Umbilical cord (tissue), 1 donor: ENCODE measurements at regions not wholly inside any gene's neighbourhood (a gene's known extent, or its start where the extent isn't known, plus 50 kb on each side); places are given as distances from the start of the nearest gene placed in this dataset.

Source experiments
- DNase-seq: peaks from one replicate; pipeline ENCODE4 v3.0.0-alpha.2; 2015; ENCODE audit warnings: low spot score

DNA sequence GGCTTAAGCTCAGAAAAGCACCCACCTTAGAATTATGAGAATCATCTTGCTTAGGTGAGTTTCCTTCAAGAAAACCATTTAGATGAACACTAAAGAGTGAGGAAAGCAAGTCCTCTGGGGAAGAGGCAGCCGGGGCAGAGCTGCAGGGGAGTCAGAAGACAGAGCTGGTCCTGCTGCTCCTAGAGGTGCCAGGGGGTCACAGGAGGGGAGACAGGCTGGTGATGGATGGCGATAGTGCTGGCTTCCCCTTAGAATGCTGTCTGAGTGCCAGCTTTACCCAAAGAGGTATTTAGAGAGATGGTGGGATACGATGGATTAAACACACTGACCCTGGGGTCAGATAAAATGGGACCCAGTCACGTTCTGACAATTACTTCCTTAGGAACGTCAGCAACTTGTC, 269.4 kb downstream of the TDRD15 start:
- DNase-seq = no peak

DNA sequence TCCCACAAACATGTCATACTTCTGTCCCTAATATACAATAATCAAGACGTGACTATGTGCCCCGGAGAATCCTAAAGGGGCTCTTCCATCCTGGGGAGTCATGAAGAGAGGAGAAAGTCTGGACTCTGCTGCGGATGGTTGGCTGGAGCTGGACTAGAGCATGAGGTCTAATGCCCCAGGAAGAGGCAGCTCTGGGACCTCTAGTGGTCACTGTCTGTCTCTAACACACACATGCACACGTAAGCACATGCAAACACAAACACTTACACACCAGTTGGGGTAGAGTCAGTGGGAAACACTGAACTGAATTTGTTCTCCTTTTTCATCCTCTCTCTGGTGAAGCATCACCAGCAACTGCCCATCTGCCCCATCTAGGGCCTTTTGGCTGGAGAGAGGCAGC, 271.6 kb downstream of the TDRD15 start:
- no peak for DNase-seq

DNA sequence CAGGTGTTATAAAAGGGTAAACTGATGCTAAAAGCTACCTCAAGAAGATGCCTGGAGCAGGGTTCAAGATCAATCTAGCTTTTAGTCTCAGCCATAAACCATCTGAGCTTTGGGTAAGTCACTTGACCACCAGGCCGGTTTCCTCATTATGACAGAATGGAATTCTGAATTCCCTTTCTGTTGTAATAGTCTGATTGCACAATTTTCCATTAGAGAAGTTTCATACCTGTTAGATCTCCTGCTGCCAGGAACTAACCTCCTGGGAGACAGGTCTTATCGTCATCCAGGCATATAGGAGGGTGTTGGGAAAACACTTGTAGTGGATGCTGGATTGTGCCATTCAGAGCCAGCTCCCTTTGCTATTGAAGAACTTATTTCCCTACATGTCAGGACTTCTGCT, 272.5 kb downstream of the TDRD15 start:
- DNase-seq = no peak

DNA sequence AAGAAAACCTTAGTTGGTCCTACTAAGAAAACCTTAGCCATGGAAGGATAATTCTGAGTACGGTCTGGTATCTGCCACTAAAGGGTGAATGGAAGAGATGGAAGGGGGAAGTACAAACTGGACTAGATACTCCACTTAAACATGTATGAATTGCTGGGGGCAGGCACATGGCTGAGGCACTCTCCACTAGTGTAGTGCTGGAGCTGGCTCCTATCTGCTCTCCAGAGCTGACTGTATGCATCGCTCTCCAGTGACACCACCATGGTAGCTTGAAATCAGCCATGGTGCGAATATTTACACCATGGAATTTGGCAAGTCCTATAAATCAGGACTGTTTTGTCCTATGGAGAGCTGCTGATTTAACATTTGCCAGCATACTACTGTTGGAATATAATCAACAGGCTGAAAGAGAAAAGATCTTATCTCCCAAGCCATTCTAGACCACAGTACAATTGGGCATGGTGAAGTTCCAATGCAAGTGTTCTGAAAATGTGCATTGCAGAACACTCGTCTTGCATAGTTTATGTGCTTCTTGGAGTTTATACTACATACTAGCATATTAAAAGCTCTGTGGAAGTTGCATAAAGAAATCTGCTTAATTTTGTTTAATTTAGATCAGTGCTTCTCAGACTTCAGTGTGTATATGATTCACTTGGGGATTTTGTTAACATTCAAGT, 277.4 kb downstream of the TDRD15 start:
- DNase-seq = no peak

DNA sequence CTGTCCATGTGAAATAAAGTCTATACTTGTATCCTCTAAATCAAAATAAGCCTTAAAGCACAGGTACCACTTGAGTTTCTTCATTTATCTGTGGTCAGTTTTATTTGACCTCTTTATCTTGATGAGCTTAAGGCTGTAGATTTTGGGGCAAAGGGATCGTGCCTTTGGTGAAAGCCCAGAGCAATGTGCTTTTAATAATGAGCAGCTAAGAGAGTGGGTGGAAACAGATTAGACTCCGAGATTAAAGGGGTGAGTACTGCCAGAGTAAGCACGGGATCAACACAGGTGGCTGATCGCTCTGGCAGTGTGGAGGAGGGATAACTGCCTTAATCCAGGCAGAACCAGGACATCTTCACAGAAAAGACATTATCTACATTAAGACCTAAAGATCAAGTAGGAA, 280.4 kb downstream of the TDRD15 start:
- peak; percentile 30 for DNase-seq

DNA sequence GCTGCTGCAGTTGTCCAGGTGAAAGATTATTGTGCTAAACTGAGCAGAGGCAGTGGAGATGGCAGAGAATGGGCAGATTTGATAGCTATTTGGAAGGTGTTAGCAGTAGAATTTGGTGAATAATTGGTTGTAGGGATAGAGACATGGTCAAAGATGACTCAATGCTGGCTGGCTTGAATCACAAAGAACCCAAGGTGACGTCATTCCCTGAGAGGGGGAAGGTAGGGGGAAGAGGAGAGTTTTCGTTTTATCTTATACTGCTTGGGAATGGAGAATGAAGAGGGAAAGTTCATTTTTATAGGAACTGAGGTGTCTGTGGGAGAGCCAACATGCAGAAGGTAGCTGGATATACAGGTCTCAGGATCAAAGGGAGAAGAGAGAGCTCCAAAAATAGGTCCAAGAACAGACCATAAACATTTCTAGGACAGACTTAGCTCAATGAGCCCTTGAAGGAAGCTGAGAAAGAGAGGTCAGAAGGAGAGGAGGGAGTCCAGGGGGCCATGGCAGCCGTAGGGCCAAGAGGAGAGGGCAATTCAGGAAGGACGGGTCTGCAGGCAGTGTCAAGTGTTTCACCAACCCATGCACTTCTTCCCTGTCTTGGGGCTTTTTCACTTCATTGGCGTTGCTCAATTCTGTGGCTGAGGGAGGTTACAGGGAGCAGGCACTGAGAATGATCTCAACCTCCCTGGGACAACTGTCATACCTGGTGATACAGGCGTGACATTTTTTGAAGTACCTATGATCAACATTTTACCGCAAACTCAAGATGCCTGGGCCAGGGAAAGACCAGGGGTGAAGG, 281.3 kb downstream of the TDRD15 start:
- DNase-seq = no peak

DNA sequence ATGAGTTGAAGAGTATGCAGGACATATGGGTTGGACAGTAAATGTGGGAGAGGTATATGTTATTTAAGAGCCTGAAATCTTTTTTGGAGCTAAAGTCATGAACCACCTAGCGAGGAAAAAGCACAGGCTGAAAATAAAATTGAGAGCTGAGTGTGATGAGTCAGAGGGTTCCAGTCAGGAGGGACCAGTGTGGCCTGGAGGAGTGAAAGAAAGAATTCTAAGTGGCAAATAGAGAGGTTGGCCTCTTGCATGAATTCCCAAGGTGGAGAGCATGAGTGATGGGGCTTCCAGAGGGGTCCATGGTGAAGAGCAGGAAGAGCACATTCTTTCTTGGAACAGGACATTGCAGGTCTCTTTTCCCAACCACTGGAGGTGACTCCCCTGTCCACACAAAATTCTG, 282.6 kb downstream of the TDRD15 start:
- DNase-seq = no peak

DNA sequence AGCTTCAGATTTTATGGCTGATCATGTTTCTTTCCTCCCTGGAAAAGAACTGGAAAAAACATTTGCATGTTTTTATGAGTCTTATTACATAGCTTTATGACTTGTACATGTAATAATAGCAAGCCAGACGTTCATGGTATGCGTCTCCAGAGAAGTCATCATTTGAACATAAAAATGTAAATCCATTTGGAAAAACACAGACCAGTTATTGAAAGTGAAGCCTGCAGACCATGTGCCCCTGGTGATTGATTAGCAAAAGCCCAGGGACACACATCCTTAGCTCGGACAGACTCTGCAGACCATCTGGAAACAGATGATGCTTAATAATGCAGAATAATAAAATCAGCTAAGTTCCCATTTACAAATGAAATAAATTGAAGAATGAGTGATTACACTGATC, 283.1 kb downstream of the TDRD15 start:
- peak; percentile 53 for DNase-seq

DNA sequence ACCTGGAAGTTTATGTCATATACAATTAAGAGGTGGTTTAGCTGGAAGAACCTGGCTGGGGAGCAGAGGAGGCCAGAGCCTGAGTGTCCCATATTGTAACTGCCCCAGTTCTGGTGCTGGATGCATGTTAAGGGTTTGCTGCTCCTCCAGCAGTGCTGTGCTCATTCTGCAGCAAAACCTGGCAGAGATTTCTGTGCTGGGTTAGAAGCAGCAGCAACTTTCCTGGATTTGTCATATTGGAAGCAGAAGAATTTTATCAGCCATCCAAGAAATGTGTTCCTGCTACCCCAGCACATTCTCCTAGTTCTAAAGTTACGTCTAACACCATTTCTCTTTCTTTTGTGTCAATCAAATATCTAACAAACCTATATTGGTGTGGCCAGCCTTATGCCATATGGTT, 284.1 kb downstream of the TDRD15 start:
- peak; percentile 32 for DNase-seq

DNA sequence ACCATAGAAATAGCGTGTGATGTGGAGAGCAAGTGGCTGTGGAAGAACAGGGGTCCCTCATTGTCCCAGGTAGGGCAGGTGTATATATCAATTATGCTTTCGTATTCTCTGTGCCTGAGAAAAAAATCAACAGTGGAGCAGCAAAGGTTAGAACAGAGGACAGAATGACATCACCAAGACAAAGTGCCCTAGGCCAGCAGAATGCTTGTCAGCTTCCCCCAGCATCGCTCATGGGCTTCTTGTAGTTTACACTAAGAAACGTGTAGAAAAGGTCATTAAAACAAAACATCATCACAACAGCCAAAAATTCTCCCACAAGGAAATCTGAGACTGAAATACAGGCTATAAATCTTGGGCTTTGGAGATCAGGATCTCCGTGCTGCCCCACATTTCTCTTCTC, 288.0 kb downstream of the TDRD15 start:
- no peak for DNase-seq

DNA sequence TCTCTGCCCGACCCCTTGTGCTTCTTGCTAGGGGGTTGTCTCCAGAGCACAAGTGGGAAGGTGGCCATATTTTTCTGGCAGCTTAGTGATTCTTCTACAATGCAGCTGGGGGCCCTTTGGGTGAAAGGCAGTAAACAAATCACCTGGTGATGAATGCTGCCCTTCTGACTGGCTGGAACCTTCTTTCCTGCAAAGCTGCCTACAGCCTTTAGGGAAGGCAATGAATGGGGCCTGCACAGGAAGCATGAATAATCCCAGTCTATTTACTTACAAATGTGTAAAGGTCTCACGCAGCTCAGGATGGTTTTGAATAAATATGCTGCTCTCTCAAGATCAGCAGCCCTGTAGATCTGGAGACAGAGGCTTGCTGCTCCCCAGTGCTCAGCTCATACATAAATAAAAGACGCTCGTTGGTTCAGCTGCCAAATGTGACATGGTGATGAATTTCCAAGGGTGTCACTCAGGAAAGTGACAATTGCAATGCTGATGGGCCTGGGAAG, 289.2 kb downstream of the TDRD15 start:
- DNase-seq = no peak

DNA sequence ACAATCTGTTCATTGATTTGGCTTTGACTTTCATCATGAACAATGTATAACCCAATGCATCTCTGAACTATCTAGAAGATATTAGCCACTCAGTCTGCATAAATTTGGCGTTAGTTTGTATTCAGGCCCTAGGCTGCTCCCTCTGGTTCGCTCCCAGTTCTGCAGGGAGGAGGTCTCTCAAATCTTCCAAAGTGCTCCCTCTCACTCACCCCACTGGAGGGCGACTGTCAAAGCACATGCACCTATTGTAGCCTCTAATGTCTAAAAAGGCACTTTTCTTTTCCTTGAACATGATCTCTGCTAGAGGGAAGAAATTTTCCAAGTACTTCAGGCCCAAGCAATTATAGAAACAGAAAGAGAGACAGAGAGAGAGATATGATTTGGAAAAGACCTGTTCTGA, 291.5 kb downstream of the TDRD15 start:
- no peak for DNase-seq

DNA sequence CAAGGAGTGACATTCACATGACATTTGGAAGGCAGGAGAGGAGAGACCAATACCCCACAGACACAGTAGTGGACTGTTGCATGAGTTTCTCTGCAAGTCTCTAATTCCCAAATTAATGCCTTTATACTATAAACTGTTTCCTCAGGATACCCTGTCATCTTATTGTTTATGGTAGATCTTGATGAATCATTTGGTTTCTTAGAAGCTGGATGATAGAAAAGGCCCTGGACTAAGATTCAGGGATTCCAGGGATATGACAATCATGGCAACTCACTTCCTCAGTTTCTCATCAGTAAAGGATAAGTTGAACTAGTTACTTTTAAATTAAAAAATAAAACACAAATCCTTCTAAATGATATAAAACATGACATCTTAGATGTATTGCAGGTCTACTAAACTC, 292.5 kb downstream of the TDRD15 start:
- DNase-seq = no peak

DNA sequence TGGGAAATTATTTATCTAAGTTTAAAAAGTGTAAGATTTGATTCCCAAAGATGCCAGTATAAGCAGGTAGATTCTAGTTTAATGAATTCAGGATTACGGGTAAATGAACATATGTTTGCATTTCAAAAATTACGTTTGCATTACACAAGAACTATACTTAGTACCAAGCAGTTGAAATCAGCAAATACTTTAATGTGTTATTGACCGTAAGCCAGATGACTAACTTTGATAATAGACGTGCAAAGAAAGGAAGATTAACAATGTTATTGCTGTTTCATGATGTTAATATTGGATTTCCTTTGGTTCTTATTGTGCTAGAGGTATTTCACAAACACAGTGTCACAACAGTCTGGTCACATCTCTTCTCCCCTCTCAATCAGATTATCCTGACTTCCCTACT, 294.7 kb downstream of the TDRD15 start:
- DNase-seq = no peak

DNA sequence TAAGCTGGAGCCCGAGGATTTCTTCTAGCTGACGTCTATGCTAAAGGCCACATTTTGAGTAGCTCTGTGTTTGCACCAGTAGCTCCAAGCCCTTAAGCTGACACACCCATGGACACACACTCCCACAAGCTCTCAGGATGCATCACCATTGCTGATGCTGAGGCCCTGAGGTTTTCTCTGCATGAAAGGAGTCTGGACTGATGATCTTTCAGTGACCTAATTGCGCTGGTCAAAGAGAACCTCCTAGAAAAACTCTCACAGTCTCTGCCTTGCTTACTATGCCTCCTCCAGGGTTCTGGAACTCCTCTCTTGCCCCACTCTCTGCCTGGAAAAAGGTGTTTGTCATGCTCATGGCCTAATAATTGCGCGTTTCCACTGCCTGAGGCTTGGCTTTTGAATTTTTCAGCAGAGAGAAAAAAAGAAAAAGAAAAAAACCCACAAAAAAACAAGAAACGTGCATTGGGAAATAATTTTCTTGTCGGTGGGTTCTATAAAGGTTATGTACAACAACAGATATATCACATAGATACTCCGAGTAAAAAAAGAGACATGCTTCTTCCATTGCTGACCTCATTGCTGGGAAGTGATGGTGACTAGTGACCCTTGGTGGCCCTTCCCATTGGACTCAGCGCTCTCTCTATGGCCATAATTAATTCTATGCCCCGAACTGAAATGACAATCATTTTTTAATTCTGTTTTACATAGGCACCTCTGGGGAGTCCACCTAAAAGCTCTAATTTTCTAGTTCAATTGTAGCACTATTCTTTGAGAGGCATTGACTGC, 297.0 kb downstream of the TDRD15 start:
- no peak for DNase-seq

DNA sequence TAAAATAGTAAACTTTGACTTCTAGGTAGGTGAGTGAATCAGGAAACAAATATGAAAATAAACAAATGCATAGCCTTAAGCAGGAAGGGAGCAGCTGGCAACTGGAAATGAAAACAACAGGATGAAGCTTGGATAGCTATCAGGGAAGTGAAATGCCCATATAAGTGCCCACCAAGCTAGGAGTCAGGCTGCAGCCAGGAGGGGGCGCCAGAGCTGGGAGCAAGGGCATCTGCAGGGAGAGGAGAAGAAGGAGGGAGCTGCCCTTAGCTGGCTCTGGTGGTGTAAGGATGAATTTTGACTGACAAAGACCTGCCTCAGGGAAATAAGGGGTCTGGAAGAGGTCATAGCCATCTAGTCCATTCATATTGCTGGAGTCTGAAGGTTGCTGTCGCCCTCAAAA, 298.3 kb downstream of the TDRD15 start:
- no peak for DNase-seq

DNA sequence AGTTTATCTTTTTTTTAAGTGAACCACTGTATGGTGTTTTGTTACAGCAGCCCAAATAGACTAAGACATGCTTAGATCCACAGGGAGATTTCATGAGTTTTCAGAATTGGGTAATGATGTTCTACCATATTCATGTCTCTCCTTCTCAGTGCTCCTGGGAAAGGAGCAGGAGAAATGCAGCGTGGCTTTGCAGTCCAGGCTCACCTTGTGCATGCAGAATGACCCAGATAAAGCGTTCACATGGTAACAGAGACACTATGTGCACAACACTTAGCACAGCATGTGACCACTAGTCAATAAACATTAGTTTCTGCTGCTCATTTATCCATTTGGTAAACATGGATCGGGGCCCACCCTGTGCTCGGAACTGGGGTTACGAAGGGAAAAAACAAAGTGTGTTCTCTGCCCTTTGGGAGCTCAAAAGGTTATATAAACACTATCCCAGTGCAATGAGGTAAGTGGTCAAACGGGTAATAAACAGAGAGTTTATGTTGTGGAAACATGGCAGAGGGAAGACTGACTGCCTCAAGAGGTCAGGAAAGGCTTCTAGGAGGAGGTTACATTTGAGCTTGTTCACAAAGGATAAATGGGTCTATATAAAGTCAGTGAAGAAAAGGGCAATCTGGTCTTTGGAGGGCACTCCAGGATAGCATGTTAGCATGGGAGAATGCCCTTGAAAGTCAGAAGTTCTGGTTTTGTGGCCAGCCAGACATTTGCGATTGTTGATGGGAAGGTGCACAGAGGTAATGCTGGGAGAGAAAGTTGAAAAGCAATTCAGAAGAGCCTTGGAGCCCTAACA, 299.2 kb downstream of the TDRD15 start:
- no peak for DNase-seq

DNA sequence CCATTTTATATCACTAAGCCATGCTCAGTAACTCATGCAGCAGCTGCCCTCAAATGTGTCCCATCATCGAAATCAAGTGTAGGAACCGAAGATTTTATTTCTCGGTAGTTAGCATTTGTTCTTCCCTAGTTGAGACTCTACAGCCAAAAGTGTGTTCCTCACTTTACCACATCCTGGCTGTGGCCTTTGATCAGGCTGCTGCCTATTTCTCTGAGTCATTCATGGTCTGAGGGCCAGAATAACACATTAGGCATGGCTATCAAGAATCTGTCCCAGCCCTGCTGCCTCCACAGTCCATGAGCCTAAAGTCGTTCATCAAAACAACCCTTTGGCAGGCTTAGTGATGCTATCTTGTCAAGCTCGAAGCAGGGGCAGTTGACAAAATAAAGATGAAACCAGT, 300.1 kb downstream of the TDRD15 start:
- no peak for DNase-seq

DNA sequence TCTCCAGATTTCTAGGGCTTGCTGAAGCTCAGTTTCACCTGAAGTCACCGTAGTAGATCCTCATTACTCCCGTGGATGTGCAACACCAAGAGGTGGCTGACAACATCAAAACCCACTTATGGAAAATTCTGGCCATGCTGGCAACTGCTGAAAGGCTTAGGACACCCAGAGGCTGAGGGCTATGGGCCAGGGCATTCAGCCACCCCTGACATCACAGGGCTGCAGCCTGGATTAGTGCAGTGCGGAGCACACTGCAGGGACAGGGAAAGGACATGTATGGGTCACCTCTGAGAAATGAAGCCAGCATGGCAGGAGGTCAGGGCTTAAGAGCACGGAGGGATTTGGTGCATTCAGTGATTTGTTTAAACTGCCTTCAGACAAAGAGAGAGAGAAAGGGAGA, 300.6 kb downstream of the TDRD15 start:
- DNase-seq = no peak

DNA sequence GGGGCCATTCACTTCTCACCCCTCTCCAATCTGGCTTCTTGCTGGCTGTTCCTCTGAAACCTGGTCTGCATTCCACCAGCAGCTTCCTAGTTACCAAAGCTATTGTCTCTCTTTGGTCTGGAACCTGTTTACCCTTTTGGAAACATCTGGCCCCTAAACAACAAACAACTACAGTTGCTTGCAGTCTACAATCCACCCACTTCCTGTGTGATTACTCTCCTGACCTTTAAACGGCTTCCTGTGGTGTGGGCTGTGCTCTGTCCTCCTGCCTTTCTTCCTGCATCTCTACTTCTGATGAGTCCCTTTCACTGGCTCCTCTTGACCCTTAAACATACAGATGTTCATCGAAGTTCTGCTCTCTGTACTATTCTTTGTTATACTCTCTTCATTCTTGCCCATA, 303.8 kb downstream of the TDRD15 start:
- no peak for DNase-seq

DNA sequence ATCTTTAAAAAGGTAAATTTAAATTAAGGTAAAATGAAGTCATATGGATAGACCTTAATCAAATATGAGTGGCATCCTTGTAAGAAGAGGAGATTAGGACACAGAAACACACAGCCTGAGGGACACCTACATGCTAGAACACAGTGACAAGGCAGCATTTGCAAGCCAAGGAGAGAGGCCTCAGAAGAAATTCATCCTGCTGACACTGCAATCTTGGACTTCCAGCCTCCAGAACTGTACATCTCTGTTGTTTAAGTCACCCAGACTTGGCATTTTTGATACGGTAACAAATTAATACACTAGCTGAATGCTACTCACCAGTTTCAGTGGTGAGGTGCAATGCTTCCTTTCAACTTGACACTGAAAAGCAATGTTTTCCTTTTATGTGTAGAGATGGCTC, 305.0 kb downstream of the TDRD15 start:
- DNase-seq = no peak

DNA sequence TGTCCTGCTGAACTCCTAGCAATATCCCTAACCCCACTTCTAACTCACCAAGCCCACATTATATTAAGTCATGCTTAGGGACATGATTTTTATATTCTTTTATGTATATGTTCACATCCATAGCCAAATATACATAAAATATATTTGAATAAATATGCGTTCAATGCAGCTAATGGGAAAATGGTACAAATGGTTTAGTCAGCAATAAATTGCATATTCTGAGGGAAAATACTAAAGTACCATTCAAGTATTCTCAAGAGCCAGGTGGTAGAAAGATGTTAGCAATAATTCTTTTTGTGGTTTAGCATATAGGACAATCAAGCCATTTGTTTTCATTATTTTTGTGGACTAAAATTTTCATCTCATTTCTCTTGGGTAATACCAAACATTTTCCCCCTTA, 306.0 kb downstream of the TDRD15 start:
- DNase-seq = no peak
